Breast epithelium (tissue), 4 donors: ENCODE measurements at regions not wholly inside any gene's neighbourhood (a gene's known extent, or its start where the extent isn't known, plus 50 kb on each side); places are given as distances from the start of the nearest gene placed in this dataset.

Experiments used
- DNase-seq, 2 donors: peaks; one replicate each; pipeline ENCODE4 v3.0.0-alpha.2; 2019; ENCODE audit warnings: low spot score in 2 of 2
- H3K27ac ChIP-seq, 2 donors: fragments of 200-600 bp; sonication (generic) in 1 of 2; one replicate each; pipeline ENCODE4 v1.5.1; 2016 to 2019; ENCODE audit warnings: mild to moderate bottlenecking in 1 of 2
- H3K27me3 ChIP-seq, 2 donors: fragments of 200-600 bp; sonication (generic) in 1 of 2; one replicate each; pipeline versions ENCODE4 v1.5.1 to v1.6.0; 2017 to 2019; ENCODE audit warnings: control low read depth in 1 of 2, mild to moderate bottlenecking in 1 of 2
- H3K36me3 ChIP-seq: fragments of 200-600 bp; one replicate; pipeline ENCODE4 v1.5.1; 2019
- H3K4me1 ChIP-seq, 2 donors: fragments of 200-600 bp; sonication (generic); one replicate each; pipeline ENCODE4 v1.5.1; 2016 to 2019; ENCODE audit warnings: control low read depth in 1 of 2
- H3K4me3 ChIP-seq, 3 donors: fragments of 200-600 bp; sonication (generic); 1 replicate in 2 of 3; 2 replicates in 1 of 3; pipeline ENCODE4 v1.5.1; 2016 to 2019; ENCODE audit warnings: mild to moderate bottlenecking in 3 of 3, moderate library complexity in 2 of 3
- H3K9me3 ChIP-seq, 2 donors: fragments of 200-600 bp; sonication (generic) in 1 of 2; one replicate each; pipeline ENCODE4 v1.5.1; 2016 to 2019; ENCODE audit warnings: control low read depth in 1 of 2
- POLR2A ChIP-seq: fragments of 450-650 bp; IDR thresholded peaks from one replicate; pipeline ENCODE4 v1.6.1; 2016; ENCODE audit warnings: antibody characterized with exemption, mild to moderate bottlenecking, moderate library complexity
- POLR2AphosphoS5 ChIP-seq, 3 donors: sonication (generic); formaldehyde crosslinking; IDR thresholded peaks; one replicate each; pipeline ENCODE4 v1.6.1; 2017; ENCODE audit warnings: antibody characterized with exemption in 3 of 3
- intact Hi-C: fragments of 100-400 bp; cut with DNase I; formaldehyde crosslinking; loops from one replicate; pipeline ENCODE4 v1.15.1; 2023; ENCODE audit warnings: low total_unique reads
- TF ChIP-seq, protein P1 (sequence below), 3 donors: fragments of 450-650 bp; IDR thresholded peaks; one replicate each; pipeline ENCODE4 v1.5.1; 2016 to 2017; ENCODE audit warnings: antibody characterized with exemption in 3 of 3, mild to moderate bottlenecking in 3 of 3, moderate library complexity in 3 of 3

DNA sequence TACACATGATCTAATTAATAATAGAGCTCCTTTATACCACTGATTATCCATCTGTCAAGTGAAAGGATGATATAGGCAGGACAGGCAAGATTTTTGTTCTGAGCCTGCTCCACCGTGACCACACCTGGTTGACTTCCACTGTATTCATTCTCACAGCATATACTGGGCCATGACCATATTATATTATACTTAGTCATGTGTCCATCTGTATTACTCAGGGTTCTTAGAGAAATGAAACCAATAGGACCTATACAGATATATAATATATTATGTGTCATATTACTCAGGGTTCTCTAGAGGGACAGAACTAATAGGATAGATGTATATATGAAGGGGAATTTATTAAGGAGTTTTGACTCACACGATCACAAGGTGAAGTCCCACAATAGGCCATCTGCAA lies 675.1 kb downstream of the GRXCR1 start:
- no peak for TF ChIP-seq POLR2AphosphoS5 (IDR thresholded peaks at IDR 0.05)
- TF ChIP-seq, protein P1, sequence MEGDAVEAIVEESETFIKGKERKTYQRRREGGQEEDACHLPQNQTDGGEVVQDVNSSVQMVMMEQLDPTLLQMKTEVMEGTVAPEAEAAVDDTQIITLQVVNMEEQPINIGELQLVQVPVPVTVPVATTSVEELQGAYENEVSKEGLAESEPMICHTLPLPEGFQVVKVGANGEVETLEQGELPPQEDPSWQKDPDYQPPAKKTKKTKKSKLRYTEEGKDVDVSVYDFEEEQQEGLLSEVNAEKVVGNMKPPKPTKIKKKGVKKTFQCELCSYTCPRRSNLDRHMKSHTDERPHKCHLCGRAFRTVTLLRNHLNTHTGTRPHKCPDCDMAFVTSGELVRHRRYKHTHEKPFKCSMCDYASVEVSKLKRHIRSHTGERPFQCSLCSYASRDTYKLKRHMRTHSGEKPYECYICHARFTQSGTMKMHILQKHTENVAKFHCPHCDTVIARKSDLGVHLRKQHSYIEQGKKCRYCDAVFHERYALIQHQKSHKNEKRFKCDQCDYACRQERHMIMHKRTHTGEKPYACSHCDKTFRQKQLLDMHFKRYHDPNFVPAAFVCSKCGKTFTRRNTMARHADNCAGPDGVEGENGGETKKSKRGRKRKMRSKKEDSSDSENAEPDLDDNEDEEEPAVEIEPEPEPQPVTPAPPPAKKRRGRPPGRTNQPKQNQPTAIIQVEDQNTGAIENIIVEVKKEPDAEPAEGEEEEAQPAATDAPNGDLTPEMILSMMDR (IDR thresholded peaks at IDR 0.05) = no peak
- TF ChIP-seq POLR2A = no peak
- Histone ChIP-seq H3K9me3 (no peaks in the 10 kb centered on the region), H3K27ac (no peak overlapping the region), H3K27me3 (no peaks in the 10 kb centered on the region), H3K36me3 (no peaks in the 10 kb centered on the region), H3K4me3 (no peak overlapping the region), H3K4me1 (no peaks in the 10 kb centered on the region)
- intact Hi-C loops = no loop called here
- no peak for DNase-seq

DNA sequence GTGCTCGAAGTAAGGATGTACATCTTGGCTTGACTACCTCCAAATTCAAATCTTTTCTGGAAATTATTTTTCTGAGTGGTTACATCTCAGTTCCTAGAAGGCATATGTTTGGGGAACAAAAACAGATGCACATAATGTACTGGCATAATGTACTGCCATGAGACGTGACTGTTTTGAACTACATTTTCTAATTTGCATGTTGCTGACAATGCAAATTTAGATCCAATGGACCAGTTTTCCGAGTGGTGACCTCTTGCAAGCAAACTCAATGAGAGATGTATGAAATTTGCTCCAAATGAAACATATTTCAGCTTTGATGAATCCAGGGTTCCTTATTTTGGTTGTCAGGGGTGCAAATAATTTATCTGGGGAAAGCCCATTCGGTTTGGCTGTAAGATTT lies 694.3 kb downstream of the GRXCR1 start:
- Histone ChIP-seq H3K27me3 (no peaks in the 10 kb centered on the region), H3K36me3 (no peaks in the 10 kb centered on the region), H3K4me1 (no peaks in the 10 kb centered on the region), H3K9me3 (no peaks in the 10 kb centered on the region), H3K27ac (no peak overlapping the region), H3K4me3 (no peak overlapping the region)
- intact Hi-C loops = no loop called here
- no peak for DNase-seq
- TF ChIP-seq POLR2A (no peak), POLR2AphosphoS5 (IDR thresholded peaks at IDR 0.05) (no peak)
- TF ChIP-seq, protein P1 (IDR thresholded peaks at IDR 0.05) = no peak

DNA sequence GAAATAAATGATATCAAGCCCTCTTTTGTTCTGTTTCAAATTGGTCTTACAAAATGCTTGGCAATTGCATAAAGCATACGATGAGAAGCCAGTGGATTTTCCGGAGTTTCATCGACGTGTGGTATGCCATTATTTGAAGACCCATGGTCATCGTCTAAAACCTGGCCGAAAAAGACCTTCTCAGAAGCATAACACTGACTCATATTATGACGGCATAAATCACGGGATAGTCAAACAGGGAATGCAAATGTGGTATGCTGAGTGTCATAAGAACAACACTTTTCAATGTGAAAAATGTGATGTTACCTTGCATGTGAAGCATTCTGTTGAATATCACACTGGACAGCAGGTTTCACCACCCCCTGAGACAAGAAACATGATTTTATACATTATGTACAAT lies 695.2 kb downstream of the GRXCR1 start:
- H3K27me3 ChIP-seq = no peaks in the 10 kb centered on the region
- H3K9me3 ChIP-seq = no peaks in the 10 kb centered on the region
- intact Hi-C loops = no loop called here
- H3K4me3 ChIP-seq = no peak overlapping the region
- no peaks in the 10 kb centered on the region for H3K4me1 ChIP-seq
- no peak overlapping the region for H3K27ac ChIP-seq
- no peaks in the 10 kb centered on the region for H3K36me3 ChIP-seq
- no peak for DNase-seq
- TF ChIP-seq, protein P1 (IDR thresholded peaks at IDR 0.05) = no peak
- no peak for TF ChIP-seq POLR2A
- TF ChIP-seq POLR2AphosphoS5 (IDR thresholded peaks at IDR 0.05) = no peak

DNA sequence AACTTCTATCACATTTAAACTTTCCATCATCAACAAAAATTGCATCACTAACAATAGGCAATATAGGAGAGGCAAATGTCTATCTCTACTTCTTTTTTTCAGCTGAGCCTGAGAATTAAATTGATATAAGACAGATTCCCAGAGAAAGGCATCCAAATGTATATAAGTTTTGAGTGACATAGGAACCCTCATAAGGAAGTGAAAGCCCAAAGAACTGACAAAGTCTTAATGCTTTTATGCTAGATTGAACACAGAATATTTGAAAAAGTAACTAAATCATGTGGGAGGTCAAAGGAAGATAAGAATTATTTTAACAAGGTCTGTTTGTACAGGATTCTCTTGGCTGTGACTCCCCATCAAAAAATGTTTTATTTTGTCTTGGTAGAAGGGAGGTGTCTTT lies 714.9 kb downstream of the GRXCR1 start:
- no peak for DNase-seq
- TF ChIP-seq POLR2AphosphoS5 (IDR thresholded peaks at IDR 0.05) (no peak), POLR2A (no peak)
- TF ChIP-seq, protein P1 (IDR thresholded peaks at IDR 0.05) = no peak
- intact Hi-C loops = no loop called here

DNA sequence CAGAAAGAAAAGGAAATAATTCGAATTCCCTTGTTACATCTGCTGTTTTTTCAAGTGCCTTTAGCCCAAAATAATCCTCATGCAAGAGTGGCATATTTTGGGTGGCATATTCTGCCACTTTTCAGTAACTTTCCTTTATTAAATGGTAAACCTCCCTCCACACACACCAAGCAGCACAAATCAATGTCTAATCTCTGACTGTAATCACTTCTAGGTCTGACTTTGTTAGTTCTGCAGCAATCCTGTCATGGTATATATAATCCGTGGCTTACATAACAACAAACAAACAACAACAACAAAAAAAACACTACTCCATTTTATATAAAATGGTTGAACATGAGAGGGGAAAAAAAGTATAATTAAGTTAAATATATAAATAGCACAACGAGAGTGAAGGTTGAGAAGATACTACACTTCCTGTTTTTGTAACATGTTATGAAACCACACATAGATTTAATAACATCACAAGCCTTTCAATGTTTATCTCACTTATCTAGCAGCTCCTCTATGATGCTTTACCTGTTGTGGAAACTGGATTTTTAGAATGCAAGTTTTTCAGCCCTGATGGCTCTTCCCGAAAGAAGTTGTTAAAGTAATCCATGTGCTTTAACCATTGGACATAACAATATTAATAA lies 715.4 kb downstream of the GRXCR1 start:
- TF ChIP-seq POLR2A (no peak), POLR2AphosphoS5 (IDR thresholded peaks at IDR 0.05) (no peak)
- TF ChIP-seq, protein P1 (IDR thresholded peaks at IDR 0.05) = no peak
- Histone ChIP-seq H3K36me3 (no peaks in the 10 kb centered on the region), H3K4me3 (no peak overlapping the region), H3K27me3 (no peaks in the 10 kb centered on the region), H3K4me1 (no peaks in the 10 kb centered on the region), H3K27ac (no peak overlapping the region), H3K9me3 (no peaks in the 10 kb centered on the region)
- intact Hi-C loops = no loop called here
- no peak for DNase-seq

More for the DNA sequence above, 714.9 kb downstream of the GRXCR1 start:
- Histone ChIP-seq H3K4me1 (no peaks in the 10 kb centered on the region), H3K36me3 (no peaks in the 10 kb centered on the region), H3K9me3 (no peaks in the 10 kb centered on the region), H3K27ac (no peak overlapping the region), H3K27me3 (no peaks in the 10 kb centered on the region), H3K4me3 (no peak overlapping the region)
